Caco-2 (cell line): ENCODE measurements at regions not wholly inside any gene's neighbourhood (a gene's known extent, or its start where the extent isn't known, plus 50 kb on each side); places are given as distances from the start of the nearest gene placed in this dataset.

Experiments used
- BruUV-seq: library from RNA; stranded (reverse); fragments of 400-500 nt; replicated peaks from 2 replicates; lab custom pipeline; 2021; lab: Mats Ljungman, UMichigan
- CTCF ChIA-PET: fragments of 300-600 bp; sonication (Branson Sonifier 250); formaldehyde crosslinking; loops from one replicate; lab custom pipeline; 2022; ENCODE audit warnings: antibody characterized with exemption; lab: Charles Lee
- POLR2A ChIA-PET: fragments of 300-600 bp; sonication (Branson Sonifier 250); formaldehyde crosslinking; loops from one replicate; lab custom pipeline; 2022; ENCODE audit warnings: antibody characterized with exemption; lab: Charles Lee
- DNase-seq, 2 experiments: peaks; one replicate each; pipeline versions ENCODE4 v3.0.0 to v3.0.0-alpha.2; 2020 to 2022
- H3K27me3 ChIP-seq: replicated peaks from 2 replicates; pipeline ENCODE4 v1.6.0; 2011; ENCODE audit warnings: low read length; ENCODE audit not compliant: control insufficient read depth, insufficient read depth
- H3K36me3 ChIP-seq: 2 replicates; pipeline ENCODE4 v1.5.1; 2011; ENCODE audit warnings: low read length; ENCODE audit not compliant: control insufficient read depth, insufficient read depth
- H3K4me1 ChIP-seq: fragments of 250-450 bp; sonication (Bioruptor Pico); 2 replicates; pipeline ENCODE4 v1.5.1; 2020; ENCODE audit warnings: mild to moderate bottlenecking
- H3K4me3 ChIP-seq: 2 replicates; pipeline ENCODE4 v1.5.1; 2011; ENCODE audit warnings: low read depth, mild to moderate bottlenecking, control low read depth, low read length
- H3K9me3 ChIP-seq: fragments of 250-450 bp; sonication (Bioruptor Pico); 2 replicates; pipeline ENCODE4 v1.5.1; 2020; ENCODE audit warnings: mild to moderate bottlenecking, moderate library complexity
- H3K27ac Mint-ChIP-seq: one replicate; pipeline ENCODE4 v1.8.0; 2022; ENCODE audit warnings: mixed read lengths; ENCODE audit not compliant: unreplicated experiment
- H3K27me3 Mint-ChIP-seq: one replicate; pipeline ENCODE4 v1.8.0; 2022; ENCODE audit warnings: mixed read lengths; ENCODE audit not compliant: insufficient read depth, unreplicated experiment
- H3K36me3 Mint-ChIP-seq: one replicate; pipeline ENCODE4 v1.8.0; 2022; ENCODE audit warnings: mild to moderate bottlenecking, mixed read lengths; ENCODE audit not compliant: insufficient read depth, unreplicated experiment
- H3K4me1 Mint-ChIP-seq: one replicate; pipeline ENCODE4 v1.8.0; 2022; ENCODE audit warnings: low read depth, mixed read lengths; ENCODE audit not compliant: unreplicated experiment
- H3K4me3 Mint-ChIP-seq: one replicate; pipeline ENCODE4 v1.8.0; 2022; ENCODE audit warnings: mild to moderate bottlenecking, moderate library complexity, mixed read lengths; ENCODE audit not compliant: unreplicated experiment
- H3K9me3 Mint-ChIP-seq: one replicate; pipeline ENCODE4 v1.8.0; 2022; ENCODE audit warnings: mixed read lengths; ENCODE audit not compliant: unreplicated experiment
- CTCF ChIP-seq, 2 experiments: fragments of 200-600 bp in 1 of 2; IDR thresholded peaks; 1 replicate in 1 of 2; 2 replicates in 1 of 2; pipeline versions ENCODE4 v1.5.1 to v1.8.0; 2011 to 2022; ENCODE audit warnings: antibody characterized with exemption in 1 of 2, control low read depth in 1 of 2, inconsistent platforms in 1 of 2, low read depth in 1 of 2, low read length in 1 of 2, mild to moderate bottlenecking in 1 of 2, moderate library complexity in 1 of 2; ENCODE audit not compliant: insufficient read depth in 1 of 2, severe bottlenecking in 1 of 2, unreplicated experiment in 1 of 2
- intact Hi-C: fragments of 100-400 bp; cut with micrococcal nuclease; formaldehyde crosslinking; loops from one replicate; pipeline ENCODE4 v1.10.0; 2022; ENCODE audit not compliant: unreplicated experiment

GRCh38 chr11:130783323-130783722, 133.0 kb downstream of the SNX19 start:
- no peaks in the 10 kb centered on the region for H3K4me1 Mint-ChIP-seq
- intact Hi-C loops, result no loop called here
- DNase-seq, result no peak
- no peaks in the 10 kb centered on the region for H3K36me3 ChIP-seq
- no peak overlapping the region for H3K4me3 Mint-ChIP-seq
- no peaks in the 10 kb centered on the region for H3K9me3 ChIP-seq
- H3K9me3 Mint-ChIP-seq, result no peaks in the 10 kb centered on the region
- ChIA-PET POLR2A (no interaction called here), CTCF (no interaction called here)
- no TSS peak for BruUV-seq
- no peak for TF ChIP-seq CTCF (IDR thresholded peaks at IDR 0.05; ENCODE audit: insufficient read depth in 1 of 2, low read depth in 1 of 2, low read length in 1 of 2, severe bottlenecking in 1 of 2, unreplicated experiment in 1 of 2)
- no peak overlapping the region for H3K27ac Mint-ChIP-seq
- H3K27me3 ChIP-seq, result no peaks in the 10 kb centered on the region
- H3K27me3 Mint-ChIP-seq, result peaks cover 13% of the 10 kb centered on the region
- no peak overlapping the region for H3K4me3 ChIP-seq
- no peaks in the 10 kb centered on the region for H3K4me1 ChIP-seq
- no peaks in the 10 kb centered on the region for H3K36me3 Mint-ChIP-seq

GRCh38 chr11:130785380-130786116, 130.7 kb downstream of the SNX19 start:
- ChIA-PET POLR2A (no interaction called here), CTCF (interaction anchor here (0.6 kb wide), 1 partner anchor 61 kb away, joined by 3 read pairs; no protein-coding TSS in a partner anchor)
- no peak overlapping the region for H3K4me3 Mint-ChIP-seq
- H3K9me3 ChIP-seq, result peaks cover 2% of the 10 kb centered on the region; the same call in 1 of the 2 replicates
- no peaks in the 10 kb centered on the region for H3K4me1 Mint-ChIP-seq
- peaks cover 13% of the 10 kb centered on the region for H3K27me3 Mint-ChIP-seq
- no peak overlapping the region for H3K4me3 ChIP-seq
- TF ChIP-seq CTCF (IDR thresholded peaks at IDR 0.05; ENCODE audit: insufficient read depth in 1 of 2, low read depth in 1 of 2, low read length in 1 of 2, severe bottlenecking in 1 of 2, unreplicated experiment in 1 of 2), result no peak
- H3K36me3 ChIP-seq, result no peaks in the 10 kb centered on the region
- intact Hi-C loops, result no loop called here
- no peaks in the 10 kb centered on the region for H3K27me3 ChIP-seq
- no TSS peak for BruUV-seq
- H3K4me1 ChIP-seq, result no peaks in the 10 kb centered on the region
- H3K9me3 Mint-ChIP-seq, result no peaks in the 10 kb centered on the region
- no peak for DNase-seq
- no peak overlapping the region for H3K27ac Mint-ChIP-seq
- no peaks in the 10 kb centered on the region for H3K36me3 Mint-ChIP-seq

GRCh38 chr11:130786586-130786985, 129.7 kb downstream of the SNX19 start:
- TF ChIP-seq CTCF (IDR thresholded peaks at IDR 0.05; ENCODE audit: insufficient read depth in 1 of 2, low read depth in 1 of 2, low read length in 1 of 2, severe bottlenecking in 1 of 2, unreplicated experiment in 1 of 2), result no peak
- DNase-seq, result no peak
- Mint-ChIP-seq H3K27ac (no peak overlapping the region), H3K36me3 (no peaks in the 10 kb centered on the region), H3K4me1 (no peaks in the 10 kb centered on the region), H3K4me3 (no peak overlapping the region), H3K27me3 (peaks cover 13% of the 10 kb centered on the region), H3K9me3 (no peaks in the 10 kb centered on the region)
- POLR2A ChIA-PET, result no interaction called here
- Histone ChIP-seq H3K9me3 (peaks cover 9% of the 10 kb centered on the region; the same call in 1 of the 2 replicates), H3K4me1 (no peaks in the 10 kb centered on the region), H3K36me3 (no peaks in the 10 kb centered on the region), H3K4me3 (no peak overlapping the region), H3K27me3 (no peaks in the 10 kb centered on the region)
- CTCF ChIA-PET, result interaction anchor here (0.6 kb wide), 1 partner anchor 60 kb away, joined by 3 read pairs; no protein-coding TSS in a partner anchor
- BruUV-seq, result no TSS peak
- intact Hi-C loops, result no loop called here
